ENCODE measurements at regions not wholly inside any gene's neighbourhood (a gene's known extent, or its start where the extent isn't known, plus 50 kb on each side); places are given as distances from the start of the nearest gene placed in this dataset.
A peak's percentile ranks its signal among the peaks of the same experiment; 100 is the strongest.

GRCh38 chr5:34591723-34592122, 64.4 kb upstream of the RAI14 start:
- no peak overlapping the region for H3K4me2 ChIP-seq (ENCODE audit: insufficient read depth, low read length)
- ATAC-seq, result no peak
- no peak for FAIRE-seq
- H4K20me1 ChIP-seq (replicated peaks; ENCODE audit: control insufficient read depth, insufficient read depth, low read length), result no peaks in the 10 kb centered on the region
- BruUV-seq (replicated peaks), result no TSS peak
- H3K4me1 ChIP-seq (replicated peaks in 1 of 2; ENCODE audit: control insufficient read depth in 2 of 2, insufficient read depth in 2 of 2, low read length in 2 of 2), result peaks cover 12 to 33% of the 10 kb centered on the region in 2 experiments
- H3K79me2 ChIP-seq (ENCODE audit: control insufficient read depth, insufficient read depth, low read length), result no peaks in the 10 kb centered on the region
- H3K36me3 ChIP-seq (ENCODE audit: control insufficient read depth, insufficient read depth, low read length), result no peaks in the 10 kb centered on the region
- in situ Hi-C loops (cut with MboI) (no loop called here), intact Hi-C loops (cut with micrococcal nuclease) (no loop called here)
- ChIA-PET POLR2A (interaction anchor here (1.0 to 3.6 kb wide), 2 partner anchors 11 to 19 kb away, joined by 5 to 25 read pairs; no protein-coding TSS in a partner anchor), CTCF (ENCODE audit: low intra/inter-chr PET ratio) (no interaction called here)
- H3K27me3 ChIP-seq (ENCODE audit: control insufficient read depth in 2 of 2, insufficient read depth in 2 of 2, low read length in 2 of 2), result no peaks in the 10 kb centered on the region; a peak in 2 of 5 replicates
- no peaks in the 10 kb centered on the region for H3K9me3 ChIP-seq (replicated peaks; ENCODE audit: control insufficient read depth, insufficient read depth, low read depth, low read length)
- H3K27ac ChIP-seq (ENCODE audit: extremely low read depth, low read depth, low read length), result no peak overlapping the region
- no peak for DNase-seq (ENCODE audit: extremely low read depth in 1 of 4, low spot score in 3 of 4)
- 7% methylated on average over 5 of the region's 5 CpGs for WGBS (ENCODE audit: insufficient coverage, low coverage, missing lambda C conversion rate)
- H3K9me1 ChIP-seq (ENCODE audit: control insufficient read depth, insufficient read depth, low read length), result no peaks in the 10 kb centered on the region
- TF ChIP-seq RFX5 (IDR thresholded peaks at IDR 0.05; ENCODE audit: low read depth, low read length), result peak; percentile 90
- TF ChIP-seq ZZZ3 (IDR thresholded peaks at IDR 0.05), result no peak
- TF ChIP-seq NCOA6 (IDR thresholded peaks at IDR 0.05), result no peak
- H3K9ac ChIP-seq (ENCODE audit: insufficient read depth in 1 of 2, low read depth in 2 of 2, low read length in 2 of 2), result no peak overlapping the region
- no peak overlapping the region for H3K4me3 ChIP-seq
- H2AFZ ChIP-seq (ENCODE audit: low read depth, low read length), result no peak overlapping the region

- H3K4me3 ChIP-seq, result no peak overlapping the region
- H3K79me2 ChIP-seq (ENCODE audit: control insufficient read depth, insufficient read depth, low read length), result no peaks in the 10 kb centered on the region
- H4K20me1 ChIP-seq (replicated peaks; ENCODE audit: control insufficient read depth, insufficient read depth, low read length), result no peaks in the 10 kb centered on the region
- in situ Hi-C loops (cut with MboI) (no loop called here), intact Hi-C loops (cut with micrococcal nuclease) (no loop called here)
- H3K27ac ChIP-seq (ENCODE audit: extremely low read depth, low read depth, low read length), result no peak overlapping the region
- peak overlapping the region; percentile 37 for H2AFZ ChIP-seq (ENCODE audit: low read depth, low read length)
- H3K9me1 ChIP-seq (ENCODE audit: control insufficient read depth, insufficient read depth, low read length), result no peaks in the 10 kb centered on the region
- ChIA-PET CTCF (ENCODE audit: low intra/inter-chr PET ratio) (no interaction called here), POLR2A (no interaction called here)
- peaks cover 0 to 5% of the 10 kb centered on the region in 2 experiments; a peak in 2 of 5 replicates for H3K4me1 ChIP-seq (replicated peaks in 1 of 2; ENCODE audit: control insufficient read depth in 2 of 2, insufficient read depth in 2 of 2, low read length in 2 of 2)
- no peaks in the 10 kb centered on the region for H3K36me3 ChIP-seq (ENCODE audit: control insufficient read depth, insufficient read depth, low read length)
- ATAC-seq (peak; percentile 43; the same call in 1 of the 3 replicates), FAIRE-seq (no peak), DNase-seq (ENCODE audit: extremely low read depth in 1 of 4, low spot score in 3 of 4) (no peak)
- H3K4me2 ChIP-seq (ENCODE audit: insufficient read depth, low read length), result peak overlapping the region; percentile 11; the same call in 1 of the 2 replicates
- peaks cover 0 to 5% of the 10 kb centered on the region in 2 experiments; a peak in 1 of 5 replicates for H3K27me3 ChIP-seq (ENCODE audit: control insufficient read depth in 2 of 2, insufficient read depth in 2 of 2, low read length in 2 of 2)
- H3K9ac ChIP-seq (ENCODE audit: insufficient read depth in 1 of 2, low read depth in 2 of 2, low read length in 2 of 2), result no peak overlapping the region
- no TSS peak for BruUV-seq (replicated peaks)
- WGBS (ENCODE audit: insufficient coverage, low coverage, missing lambda C conversion rate), result 15% methylated on average over 7 of the region's 7 CpGs
- H3K9me3 ChIP-seq (replicated peaks; ENCODE audit: control insufficient read depth, insufficient read depth, low read depth, low read length), result no peaks in the 10 kb centered on the region
- TF ChIP-seq HNRNPLL (IDR thresholded peaks at IDR 0.05; ENCODE audit: low read depth, low read length, poor library complexity, severe bottlenecking) (no peak), KAT8 (IDR thresholded peaks at IDR 0.05; ENCODE audit: low read depth) (no peak), HOMEZ (CRISPR knock-in tag; IDR thresholded peaks at IDR 0.05) (no peak), MAZ (CRISPR knock-in tag; conservative IDR thresholded peaks at IDR 0.05 in 1 of 2, IDR thresholded peaks at IDR 0.05 in 1 of 2) (no peak), FOXO4 (CRISPR knock-in tag; IDR thresholded peaks at IDR 0.05) (no peak), TEAD2 (tag; IDR thresholded peaks at IDR 0.05) (no peak)
Measured at GRCh38 chr5:34597034-34598027, 58.8 kb upstream of the RAI14 start.

Data from K562 (cell line).